ENCODE measurements at regions not wholly inside any gene's neighbourhood (a gene's known extent, or its start where the extent isn't known, plus 50 kb on each side); places are given as distances from the start of the nearest gene placed in this dataset.

GRCh38 chr6:19515939-19516338 lies 321.2 kb upstream of the ID4 start:
- H3K4me2 ChIP-seq (ENCODE audit: insufficient read depth, low read length), result no peak overlapping the region
- no peak overlapping the region for H2AFZ ChIP-seq (ENCODE audit: low read depth, low read length)
- BruUV-seq (replicated peaks), result no TSS peak
- TF ChIP-seq ERF (CRISPR knock-in tag; IDR thresholded peaks at IDR 0.05), result no peak
- TF ChIP-seq ZNF589 (CRISPR knock-in tag; IDR thresholded peaks at IDR 0.05; ENCODE audit: low read depth), result no peak
- TF ChIP-seq EGR1 (conservative IDR thresholded peaks at IDR 0.05), result no peak
- no peak for TF ChIP-seq POLR3G (IDR thresholded peaks at IDR 0.05; ENCODE audit: extremely low read depth, insufficient read length, insufficient replicate concordance)
- no peak for TF ChIP-seq TGIF2 (CRISPR knock-in tag; IDR thresholded peaks at IDR 0.05)
- peak; percentile 12 for TF ChIP-seq ZFP36 (IDR thresholded peaks at IDR 0.05; ENCODE audit: low read depth, low read length, partially characterized antibody)
- no peak for TF ChIP-seq BACH1 (tag; IDR thresholded peaks at IDR 0.05)
- no peak for FAIRE-seq
- no peak overlapping the region for H3K27ac ChIP-seq (ENCODE audit: extremely low read depth, low read depth, low read length)
- no peak for DNase-seq (ENCODE audit: extremely low read depth in 1 of 4, low spot score in 3 of 4)
- no peaks in the 10 kb centered on the region for H4K20me1 ChIP-seq (replicated peaks; ENCODE audit: control insufficient read depth, insufficient read depth, low read length)
- no peak overlapping the region for H3K9ac ChIP-seq (ENCODE audit: insufficient read depth in 1 of 2, low read depth in 2 of 2, low read length in 2 of 2)
- no peaks in the 10 kb centered on the region for H3K27me3 ChIP-seq (ENCODE audit: control insufficient read depth in 2 of 2, insufficient read depth in 2 of 2, low read length in 2 of 2)
- ATAC-seq, result no peak
- intact Hi-C loops (cut with micrococcal nuclease) (no loop called here), in situ Hi-C loops (cut with MboI) (no loop called here)
- ChIA-PET CTCF (ENCODE audit: low intra/inter-chr PET ratio) (no interaction called here), POLR2A (no interaction called here)
- H3K9me1 ChIP-seq (ENCODE audit: control insufficient read depth, insufficient read depth, low read length), result no peaks in the 10 kb centered on the region
- no peak overlapping the region for H3K4me3 ChIP-seq
- H3K79me2 ChIP-seq (ENCODE audit: control insufficient read depth, insufficient read depth, low read length), result no peaks in the 10 kb centered on the region
- 2% methylated on average over 4 of the region's 4 CpGs for WGBS (ENCODE audit: insufficient coverage, low coverage, missing lambda C conversion rate)
- H3K4me1 ChIP-seq (replicated peaks in 1 of 2; ENCODE audit: control insufficient read depth in 2 of 2, insufficient read depth in 2 of 2, low read length in 2 of 2), result no peaks in the 10 kb centered on the region
- no peaks in the 10 kb centered on the region for H3K36me3 ChIP-seq (ENCODE audit: control insufficient read depth, insufficient read depth, low read length)
- no peaks in the 10 kb centered on the region for H3K9me3 ChIP-seq (replicated peaks; ENCODE audit: control insufficient read depth, insufficient read depth, low read depth, low read length)

GRCh38 chr6:19519941-19520340 lies 317.2 kb upstream of the ID4 start:
- Histone ChIP-seq H3K79me2 (ENCODE audit: control insufficient read depth, insufficient read depth, low read length) (no peaks in the 10 kb centered on the region), H3K9me3 (replicated peaks; ENCODE audit: control insufficient read depth, insufficient read depth, low read depth, low read length) (no peaks in the 10 kb centered on the region), H3K27me3 (ENCODE audit: control insufficient read depth in 2 of 2, insufficient read depth in 2 of 2, low read length in 2 of 2) (no peaks in the 10 kb centered on the region), H3K4me1 (replicated peaks in 1 of 2; ENCODE audit: control insufficient read depth in 2 of 2, insufficient read depth in 2 of 2, low read length in 2 of 2) (no peaks in the 10 kb centered on the region), H3K9ac (ENCODE audit: insufficient read depth in 1 of 2, low read depth in 2 of 2, low read length in 2 of 2) (no peak overlapping the region), H3K4me2 (ENCODE audit: insufficient read depth, low read length) (no peak overlapping the region), H3K36me3 (ENCODE audit: control insufficient read depth, insufficient read depth, low read length) (no peaks in the 10 kb centered on the region), H3K9me1 (ENCODE audit: control insufficient read depth, insufficient read depth, low read length) (no peaks in the 10 kb centered on the region), H4K20me1 (replicated peaks; ENCODE audit: control insufficient read depth, insufficient read depth, low read length) (no peaks in the 10 kb centered on the region), H3K27ac (ENCODE audit: extremely low read depth, low read depth, low read length) (no peak overlapping the region), H2AFZ (ENCODE audit: low read depth, low read length) (no peak overlapping the region), H3K4me3 (no peak overlapping the region)
- ATAC-seq (no peak), DNase-seq (ENCODE audit: extremely low read depth in 1 of 4, low spot score in 3 of 4) (no peak), FAIRE-seq (no peak)
- intact Hi-C loops (cut with micrococcal nuclease), result no loop called here
- ChIA-PET CTCF (ENCODE audit: low intra/inter-chr PET ratio) (no interaction called here), POLR2A (no interaction called here)
- in situ Hi-C loops (cut with MboI), result no loop called here
- no TSS peak for BruUV-seq (replicated peaks)
- WGBS (ENCODE audit: insufficient coverage, low coverage, missing lambda C conversion rate), result 0% methylated on average over 2 of the region's 2 CpGs
- no peak for TF ChIP-seq COPS2 (conservative IDR thresholded peaks at IDR 0.05)
- TF ChIP-seq SIX5 (IDR thresholded peaks at IDR 0.05; ENCODE audit: borderline replicate concordance in 1 of 2, insufficient read depth in 1 of 2, low read depth in 1 of 2, low read length in 2 of 2), result no peak
- TF ChIP-seq ZNF232 (CRISPR knock-in tag; IDR thresholded peaks at IDR 0.05), result no peak
- no peak for TF ChIP-seq SMARCA5 (IDR thresholded peaks at IDR 0.05)
- TF ChIP-seq PHTF2 (CRISPR knock-in tag; IDR thresholded peaks at IDR 0.05), result no peak
- TF ChIP-seq NFRKB (IDR thresholded peaks at IDR 0.05; ENCODE audit: low read depth), result no peak
- TF ChIP-seq SPI1 (IDR thresholded peaks at IDR 0.05; ENCODE audit: borderline replicate concordance, low read depth, low read length), result no peak
- TF ChIP-seq, protein P1, sequence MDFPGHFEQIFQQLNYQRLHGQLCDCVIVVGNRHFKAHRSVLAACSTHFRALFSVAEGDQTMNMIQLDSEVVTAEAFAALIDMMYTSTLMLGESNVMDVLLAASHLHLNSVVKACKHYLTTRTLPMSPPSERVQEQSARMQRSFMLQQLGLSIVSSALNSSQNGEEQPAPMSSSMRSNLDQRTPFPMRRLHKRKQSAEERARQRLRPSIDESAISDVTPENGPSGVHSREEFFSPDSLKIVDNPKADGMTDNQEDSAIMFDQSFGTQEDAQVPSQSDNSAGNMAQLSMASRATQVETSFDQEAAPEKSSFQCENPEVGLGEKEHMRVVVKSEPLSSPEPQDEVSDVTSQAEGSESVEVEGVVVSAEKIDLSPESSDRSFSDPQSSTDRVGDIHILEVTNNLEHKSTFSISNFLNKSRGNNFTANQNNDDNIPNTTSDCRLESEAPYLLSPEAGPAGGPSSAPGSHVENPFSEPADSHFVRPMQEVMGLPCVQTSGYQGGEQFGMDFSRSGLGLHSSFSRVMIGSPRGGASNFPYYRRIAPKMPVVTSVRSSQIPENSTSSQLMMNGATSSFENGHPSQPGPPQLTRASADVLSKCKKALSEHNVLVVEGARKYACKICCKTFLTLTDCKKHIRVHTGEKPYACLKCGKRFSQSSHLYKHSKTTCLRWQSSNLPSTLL (IDR thresholded peaks at IDR 0.05), result no peak
- TF ChIP-seq PTBP1 (IDR thresholded peaks at IDR 0.05; ENCODE audit: low read depth, low read length), result no peak
- TF ChIP-seq ZNF79 (CRISPR knock-in tag; IDR thresholded peaks at IDR 0.05; ENCODE audit: low read depth), result no peak
